HL-60 (cell line): ENCODE measurements at regions not wholly inside any gene's neighbourhood (a gene's known extent, or its start where the extent isn't known, plus 50 kb on each side); places are given as distances from the start of the nearest gene placed in this dataset.

ENCODE experiments used
- POLR2AphosphoS5 ChIP-seq: IDR thresholded peaks from 2 replicates; pipeline ENCODE4 v1.6.1; 2012; ENCODE audit warnings: low read depth
- TF ChIP-seq, protein P1 (sequence below): IDR thresholded peaks from one replicate; pipeline ENCODE4 v1.5.1; 2011; ENCODE audit warnings: low read length, control low read depth, inconsistent platforms; ENCODE audit not compliant: insufficient read depth

DNA sequence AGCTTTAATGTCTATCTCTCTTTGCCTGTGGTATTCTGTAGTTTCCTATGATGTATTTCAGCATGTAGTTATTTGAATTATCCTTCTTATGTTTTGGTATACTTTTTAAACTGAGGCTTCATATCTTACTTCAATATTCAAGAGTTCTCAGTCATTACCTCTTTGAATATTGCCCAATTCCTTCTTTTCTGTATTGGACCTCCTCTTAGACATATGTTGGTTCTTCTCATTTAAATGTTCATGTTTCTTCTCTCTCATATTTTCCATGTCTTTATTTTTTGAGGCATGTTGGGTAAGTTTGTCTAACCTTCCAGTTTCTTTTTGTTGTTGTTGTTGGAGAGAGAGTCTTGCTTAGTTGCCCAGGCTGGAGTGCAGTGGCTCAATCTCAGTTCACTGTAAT lies 140.6 kb downstream of the MRPS6 start:
- TF ChIP-seq POLR2AphosphoS5: no peak
- TF ChIP-seq, protein P1, sequence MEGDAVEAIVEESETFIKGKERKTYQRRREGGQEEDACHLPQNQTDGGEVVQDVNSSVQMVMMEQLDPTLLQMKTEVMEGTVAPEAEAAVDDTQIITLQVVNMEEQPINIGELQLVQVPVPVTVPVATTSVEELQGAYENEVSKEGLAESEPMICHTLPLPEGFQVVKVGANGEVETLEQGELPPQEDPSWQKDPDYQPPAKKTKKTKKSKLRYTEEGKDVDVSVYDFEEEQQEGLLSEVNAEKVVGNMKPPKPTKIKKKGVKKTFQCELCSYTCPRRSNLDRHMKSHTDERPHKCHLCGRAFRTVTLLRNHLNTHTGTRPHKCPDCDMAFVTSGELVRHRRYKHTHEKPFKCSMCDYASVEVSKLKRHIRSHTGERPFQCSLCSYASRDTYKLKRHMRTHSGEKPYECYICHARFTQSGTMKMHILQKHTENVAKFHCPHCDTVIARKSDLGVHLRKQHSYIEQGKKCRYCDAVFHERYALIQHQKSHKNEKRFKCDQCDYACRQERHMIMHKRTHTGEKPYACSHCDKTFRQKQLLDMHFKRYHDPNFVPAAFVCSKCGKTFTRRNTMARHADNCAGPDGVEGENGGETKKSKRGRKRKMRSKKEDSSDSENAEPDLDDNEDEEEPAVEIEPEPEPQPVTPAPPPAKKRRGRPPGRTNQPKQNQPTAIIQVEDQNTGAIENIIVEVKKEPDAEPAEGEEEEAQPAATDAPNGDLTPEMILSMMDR: no peak
